ENCODE measurements at regions not wholly inside any gene's neighbourhood (a gene's known extent, or its start where the extent isn't known, plus 50 kb on each side); places are given as distances from the start of the nearest gene placed in this dataset.

GRCh38 chr14:53346988-53347387 is 193.9 kb upstream of the DDHD1 start:
- no peak overlapping the region for H3K4me3 Mint-ChIP-seq
- H3K27me3 ChIP-seq (ENCODE audit: control insufficient read depth in 2 of 2, insufficient read depth in 2 of 2, low read length in 2 of 2), result no peaks in the 10 kb centered on the region
- CTCF ChIA-PET, result no interaction called here
- no peaks in the 10 kb centered on the region for H3K9me3 ChIP-seq (ENCODE audit: control insufficient read depth in 2 of 3, low read length in 3 of 3)
- H3K27ac ChIP-seq (ENCODE audit: low read depth, low read length), result no peak overlapping the region
- no peaks in the 10 kb centered on the region for H3K4me1 ChIP-seq (ENCODE audit: control insufficient read depth in 2 of 2, insufficient read depth in 2 of 2, low read length in 2 of 2)
- POLR2A ChIA-PET, result no interaction called here
- intact Hi-C loops (cut with micrococcal nuclease), result no loop called here
- DNase-seq, result peak in 1 of 9 donors; percentile 0
- H3K4me1 Mint-ChIP-seq, result no peaks in the 10 kb centered on the region
- no peaks in the 10 kb centered on the region for H3K36me3 ChIP-seq (ENCODE audit: control insufficient read depth in 2 of 3, insufficient read depth in 3 of 3, low read length in 3 of 3)
- no peak for ATAC-seq
- H3K27ac Mint-ChIP-seq, result no peak overlapping the region
- no peaks in the 10 kb centered on the region for H3K9me3 Mint-ChIP-seq
- no peak overlapping the region for H3K4me3 ChIP-seq (ENCODE audit: low read length)
- H3K27me3 Mint-ChIP-seq, result no peaks in the 10 kb centered on the region
- peaks cover 0 to 6% (median 0%) of the 10 kb centered on the region in 5 donors for H3K36me3 Mint-ChIP-seq

DNA sequence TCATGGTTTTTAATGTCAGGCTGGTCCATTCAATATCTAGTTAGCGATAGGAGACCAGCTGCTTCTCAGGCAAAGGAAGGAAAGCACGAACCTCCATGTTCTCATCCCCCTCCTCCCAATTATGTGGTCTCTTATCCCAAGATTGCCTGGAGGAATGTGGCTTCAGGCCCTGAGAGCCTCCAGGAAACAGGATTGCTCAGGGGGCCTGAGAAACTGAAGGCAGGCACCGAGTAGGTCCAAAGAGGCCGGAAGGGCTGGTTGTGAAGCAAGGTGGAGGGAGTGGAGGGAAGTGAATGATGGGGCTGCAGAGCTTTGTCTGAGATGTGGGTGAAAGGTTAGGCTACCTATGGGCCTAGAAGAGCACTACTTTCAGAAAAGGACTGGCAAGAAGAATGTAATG is 188.2 kb upstream of the DDHD1 start:
- Mint-ChIP-seq H3K27me3 (peaks cover 0 to 3% (median 0%) of the 10 kb centered on the region in 5 donors), H3K9me3 (no peaks in the 10 kb centered on the region)

DNA sequence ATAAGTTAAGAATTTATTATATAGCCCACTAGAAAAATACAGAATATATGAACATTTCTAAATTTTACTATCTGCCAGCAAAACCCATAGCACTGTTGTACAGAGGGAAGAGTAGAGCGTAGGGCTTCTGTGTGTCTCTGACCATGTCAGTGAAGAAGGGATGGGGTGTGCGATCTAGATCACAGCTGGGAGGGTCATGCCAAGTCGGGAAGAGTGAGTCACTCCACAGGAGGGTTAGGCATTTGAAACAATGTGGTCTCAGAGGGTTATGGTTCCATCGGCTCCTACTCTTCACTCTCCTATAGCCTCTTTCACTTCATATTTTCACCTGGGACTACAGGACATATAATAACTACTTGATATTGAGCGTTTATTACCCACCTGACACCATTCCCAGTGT is 185.1 kb upstream of the DDHD1 start:
- Mint-ChIP-seq H3K4me1 (no peaks in the 10 kb centered on the region), H3K27ac (no peak overlapping the region), H3K36me3 (peaks cover 0 to 7% (median 0%) of the 10 kb centered on the region in 5 donors), H3K27me3 (peaks cover 0 to 3% (median 0%) of the 10 kb centered on the region in 5 donors), H3K9me3 (no peaks in the 10 kb centered on the region), H3K4me3 (no peak overlapping the region)
- Histone ChIP-seq H3K4me3 (ENCODE audit: low read length) (no peak overlapping the region), H3K36me3 (ENCODE audit: control insufficient read depth in 2 of 3, insufficient read depth in 3 of 3, low read length in 3 of 3) (no peaks in the 10 kb centered on the region), H3K4me1 (ENCODE audit: control insufficient read depth in 2 of 2, insufficient read depth in 2 of 2, low read length in 2 of 2) (no peaks in the 10 kb centered on the region), H3K27ac (ENCODE audit: low read depth, low read length) (no peak overlapping the region), H3K9me3 (ENCODE audit: control insufficient read depth in 2 of 3, low read length in 3 of 3) (no peaks in the 10 kb centered on the region), H3K27me3 (ENCODE audit: control insufficient read depth in 2 of 2, insufficient read depth in 2 of 2, low read length in 2 of 2) (no peaks in the 10 kb centered on the region)
- ATAC-seq, result no peak
- intact Hi-C loops (cut with micrococcal nuclease), result no loop called here
- CTCF ChIA-PET, result no interaction called here
- DNase-seq, result no peak
- POLR2A ChIA-PET, result no interaction called here

More for the DNA sequence above, 188.2 kb upstream of the DDHD1 start:
- no peaks in the 10 kb centered on the region for H3K36me3 ChIP-seq (ENCODE audit: control insufficient read depth in 2 of 3, insufficient read depth in 3 of 3, low read length in 3 of 3)
- CTCF ChIA-PET, result no interaction called here
- H3K4me1 ChIP-seq (ENCODE audit: control insufficient read depth in 2 of 2, insufficient read depth in 2 of 2, low read length in 2 of 2), result no peaks in the 10 kb centered on the region
- DNase-seq, result no peak
- no peak overlapping the region for H3K27ac ChIP-seq (ENCODE audit: low read depth, low read length)
- no peaks in the 10 kb centered on the region for H3K27me3 ChIP-seq (ENCODE audit: control insufficient read depth in 2 of 2, insufficient read depth in 2 of 2, low read length in 2 of 2)
- no peaks in the 10 kb centered on the region for H3K4me1 Mint-ChIP-seq
- POLR2A ChIA-PET, result no interaction called here
- H3K27ac Mint-ChIP-seq, result no peak overlapping the region
- no peak overlapping the region for H3K4me3 ChIP-seq (ENCODE audit: low read length)
- no peaks in the 10 kb centered on the region for H3K36me3 Mint-ChIP-seq
- intact Hi-C loops (cut with micrococcal nuclease), result no loop called here
- no peaks in the 10 kb centered on the region for H3K9me3 ChIP-seq (ENCODE audit: control insufficient read depth in 2 of 3, low read length in 3 of 3)
- ATAC-seq, result no peak
- H3K4me3 Mint-ChIP-seq, result no peak overlapping the region

GRCh38 chr14:53336729-53337128 is 183.6 kb upstream of the DDHD1 start:
- intact Hi-C loops (cut with micrococcal nuclease), result no loop called here
- H3K4me3 Mint-ChIP-seq, result no peak overlapping the region

GRCh38 chr14:53333809-53334208 is 180.7 kb upstream of the DDHD1 start:
- Mint-ChIP-seq H3K4me1 (no peaks in the 10 kb centered on the region), H3K27me3 (no peaks in the 10 kb centered on the region), H3K27ac (peak overlapping the region in 1 of 9 donors; percentile 3), H3K9me3 (no peaks in the 10 kb centered on the region), H3K4me3 (no peak overlapping the region), H3K36me3 (peaks cover 0 to 7% (median 0%) of the 10 kb centered on the region in 5 donors)
- H3K4me3 ChIP-seq (ENCODE audit: low read length), result no peak overlapping the region
- intact Hi-C loops (cut with micrococcal nuclease), result no loop called here
- POLR2A ChIA-PET, result no interaction called here
- ATAC-seq, result no peak
- H3K4me1 ChIP-seq (ENCODE audit: control insufficient read depth in 2 of 2, insufficient read depth in 2 of 2, low read length in 2 of 2), result no peaks in the 10 kb centered on the region
- H3K27me3 ChIP-seq (ENCODE audit: control insufficient read depth in 2 of 2, insufficient read depth in 2 of 2, low read length in 2 of 2), result no peaks in the 10 kb centered on the region
- no peaks in the 10 kb centered on the region for H3K9me3 ChIP-seq (ENCODE audit: control insufficient read depth in 2 of 3, low read length in 3 of 3)
- no peak overlapping the region for H3K27ac ChIP-seq (ENCODE audit: low read depth, low read length)
- CTCF ChIA-PET, result no interaction called here
- no peak for DNase-seq
- H3K36me3 ChIP-seq (ENCODE audit: control insufficient read depth in 2 of 3, insufficient read depth in 3 of 3, low read length in 3 of 3), result no peaks in the 10 kb centered on the region

More at GRCh38 chr14:53336729-53337128, 183.6 kb upstream of the DDHD1 start:
- H3K36me3 Mint-ChIP-seq, result peaks cover 0 to 7% (median 0%) of the 10 kb centered on the region in 5 donors
- POLR2A ChIA-PET, result no interaction called here
- H3K4me3 ChIP-seq (ENCODE audit: low read length), result no peak overlapping the region
- CTCF ChIA-PET, result no interaction called here
- H3K27ac Mint-ChIP-seq, result no peak overlapping the region
- H3K4me1 Mint-ChIP-seq, result no peaks in the 10 kb centered on the region
- ATAC-seq, result no peak
- no peak for DNase-seq
- no peaks in the 10 kb centered on the region for H3K9me3 Mint-ChIP-seq
- H3K27ac ChIP-seq (ENCODE audit: low read depth, low read length), result no peak overlapping the region
- H3K27me3 Mint-ChIP-seq, result peaks cover 0 to 2% (median 0%) of the 10 kb centered on the region in 5 donors
- no peaks in the 10 kb centered on the region for H3K36me3 ChIP-seq (ENCODE audit: control insufficient read depth in 2 of 3, insufficient read depth in 3 of 3, low read length in 3 of 3)
- H3K9me3 ChIP-seq (ENCODE audit: control insufficient read depth in 2 of 3, low read length in 3 of 3), result no peaks in the 10 kb centered on the region
- H3K27me3 ChIP-seq (ENCODE audit: control insufficient read depth in 2 of 2, insufficient read depth in 2 of 2, low read length in 2 of 2), result no peaks in the 10 kb centered on the region
- no peaks in the 10 kb centered on the region for H3K4me1 ChIP-seq (ENCODE audit: control insufficient read depth in 2 of 2, insufficient read depth in 2 of 2, low read length in 2 of 2)

GRCh38 chr14:53331921-53332320 is 178.8 kb upstream of the DDHD1 start:
- Histone ChIP-seq H3K27ac (ENCODE audit: low read depth, low read length) (no peak overlapping the region), H3K4me3 (ENCODE audit: low read length) (no peak overlapping the region), H3K27me3 (ENCODE audit: control insufficient read depth in 2 of 2, insufficient read depth in 2 of 2, low read length in 2 of 2) (no peaks in the 10 kb centered on the region), H3K9me3 (ENCODE audit: control insufficient read depth in 2 of 3, low read length in 3 of 3) (no peaks in the 10 kb centered on the region), H3K36me3 (ENCODE audit: control insufficient read depth in 2 of 3, insufficient read depth in 3 of 3, low read length in 3 of 3) (no peaks in the 10 kb centered on the region), H3K4me1 (ENCODE audit: control insufficient read depth in 2 of 2, insufficient read depth in 2 of 2, low read length in 2 of 2) (no peaks in the 10 kb centered on the region)
- ChIA-PET CTCF (no interaction called here), POLR2A (no interaction called here)
- DNase-seq, result no peak
- H3K9me3 Mint-ChIP-seq, result no peaks in the 10 kb centered on the region
- no peak for ATAC-seq
- intact Hi-C loops (cut with micrococcal nuclease), result no loop called here
- no peak overlapping the region for H3K27ac Mint-ChIP-seq
- H3K27me3 Mint-ChIP-seq, result no peaks in the 10 kb centered on the region
- H3K4me3 Mint-ChIP-seq, result no peak overlapping the region
- no peaks in the 10 kb centered on the region for H3K4me1 Mint-ChIP-seq
- peaks cover 0 to 14% (median 5%) of the 10 kb centered on the region in 5 donors for H3K36me3 Mint-ChIP-seq

- Histone ChIP-seq H3K4me3 (ENCODE audit: low read length) (no peak overlapping the region), H3K27me3 (ENCODE audit: control insufficient read depth in 2 of 2, insufficient read depth in 2 of 2, low read length in 2 of 2) (no peaks in the 10 kb centered on the region), H3K27ac (ENCODE audit: low read depth, low read length) (no peak overlapping the region), H3K36me3 (ENCODE audit: control insufficient read depth in 2 of 3, insufficient read depth in 3 of 3, low read length in 3 of 3) (no peaks in the 10 kb centered on the region), H3K9me3 (ENCODE audit: control insufficient read depth in 2 of 3, low read length in 3 of 3) (no peaks in the 10 kb centered on the region), H3K4me1 (ENCODE audit: control insufficient read depth in 2 of 2, insufficient read depth in 2 of 2, low read length in 2 of 2) (no peaks in the 10 kb centered on the region)
- no peak for ATAC-seq
- no peak for DNase-seq
- POLR2A ChIA-PET, result no interaction called here
- Mint-ChIP-seq H3K27me3 (peaks cover 0 to 1% (median 0%) of the 10 kb centered on the region in 5 donors), H3K4me1 (no peaks in the 10 kb centered on the region), H3K36me3 (peaks cover 0 to 16% (median 5%) of the 10 kb centered on the region in 5 donors), H3K4me3 (no peak overlapping the region), H3K9me3 (no peaks in the 10 kb centered on the region), H3K27ac (no peak overlapping the region)
- intact Hi-C loops (cut with micrococcal nuclease), result no loop called here
- CTCF ChIA-PET, result no interaction called here
Measured at GRCh38 chr14:53331247-53331646, 178.1 kb upstream of the DDHD1 start.
